Ureter (tissue), 1 donor: ENCODE measurements at regions not wholly inside any gene's neighbourhood (a gene's known extent, or its start where the extent isn't known, plus 50 kb on each side); places are given as distances from the start of the nearest gene placed in this dataset.
"Not testable (repeated sequence)": the region's sequence is repeated elsewhere in the genome, so short reads cannot be mapped to it uniquely, and the experiment has no call there.

Experiments
- DNase-seq: peaks from one replicate; pipeline ENCODE4 v3.0.0-alpha.2; 2020; ENCODE audit warnings: low spot score
- donor health status: DM: yes; HTN: yes; CAD: no.

GRCh38 chr9:29348999-29349398 lies 1775.7 kb upstream of the C9orf72 start:
- no peak for DNase-seq

- DNase-seq = no peak
Measured at GRCh38 chr9:29389421-29389820, 1816.1 kb upstream of the C9orf72 start.

GRCh38 chr9:29390859-29391258 lies 1817.6 kb upstream of the C9orf72 start:
- no peak for DNase-seq

- DNase-seq = no peak
Measured at GRCh38 chr9:29393064-29393463, 1819.8 kb upstream of the C9orf72 start.

GRCh38 chr9:29394855-29395254 lies 1821.6 kb upstream of the C9orf72 start:
- DNase-seq = no peak

- DNase-seq = no peak
Measured at GRCh38 chr9:29397148-29397547, 1823.9 kb upstream of the C9orf72 start.

GRCh38 chr9:29416204-29416603 lies 1842.9 kb upstream of the C9orf72 start:
- DNase-seq = no peak

GRCh38 chr9:29422438-29422837 lies 1849.2 kb upstream of the C9orf72 start:
- no peak for DNase-seq

GRCh38 chr9:29432191-29432590 lies 1858.9 kb upstream of the C9orf72 start:
- DNase-seq = no peak

- DNase-seq = not testable (repeated sequence)
Measured at GRCh38 chr9:29432656-29433055, 1859.4 kb upstream of the C9orf72 start.

GRCh38 chr9:29435368-29435767 lies 1862.1 kb upstream of the C9orf72 start:
- no peak for DNase-seq

- DNase-seq = no peak
Measured at GRCh38 chr9:29437526-29437925, 1864.2 kb upstream of the C9orf72 start.

GRCh38 chr9:29439961-29440360 lies 1866.7 kb upstream of the C9orf72 start:
- DNase-seq = no peak

- DNase-seq = no peak
Measured at GRCh38 chr9:29440449-29440848, 1867.2 kb upstream of the C9orf72 start.

- DNase-seq = no peak
Measured at GRCh38 chr9:29445751-29446150, 1872.5 kb upstream of the C9orf72 start.

- DNase-seq = no peak
Measured at GRCh38 chr9:29449306-29449705, 1876.0 kb upstream of the C9orf72 start.

- DNase-seq = not testable (repeated sequence)
Measured at GRCh38 chr9:29450343-29450875, 1877.1 kb upstream of the C9orf72 start.

- DNase-seq = no peak
Measured at GRCh38 chr9:29456940-29457339, 1883.7 kb upstream of the C9orf72 start.

GRCh38 chr9:29475471-29475870 lies 1902.2 kb upstream of the C9orf72 start:
- no peak for DNase-seq

- no peak for DNase-seq
Measured at GRCh38 chr9:29511680-29512079, 1938.4 kb upstream of the C9orf72 start.

- DNase-seq = no peak
Measured at GRCh38 chr9:29514336-29514735, 1941.1 kb upstream of the C9orf72 start.

- no peak for DNase-seq
Measured at GRCh38 chr9:29514862-29515261, 1941.6 kb upstream of the C9orf72 start.

- no peak for DNase-seq
Measured at GRCh38 chr9:29548436-29548835, 1975.2 kb upstream of the C9orf72 start.

- no peak for DNase-seq
Measured at GRCh38 chr9:29555502-29555901, 1982.2 kb upstream of the C9orf72 start.

- no peak for DNase-seq
Measured at GRCh38 chr9:29556317-29556716, 1983.0 kb upstream of the C9orf72 start.
